GM19395 (cell line): ENCODE measurements at regions not wholly inside any gene's neighbourhood (a gene's known extent, or its start where the extent isn't known, plus 50 kb on each side); places are given as distances from the start of the nearest gene placed in this dataset.
"Not testable (repeated sequence)": the region's sequence is repeated elsewhere in the genome, so short reads cannot be mapped to it uniquely, and the experiment has no call there.

Source experiments
- ATAC-seq: cut with Tn5 transposase; IDR thresholded peaks from one replicate; pipeline ENCODE4 v1.9.1; 2021; ENCODE audit warnings: mild to moderate bottlenecking, moderate library complexity; ENCODE audit not compliant: unreplicated experiment

- no peak for ATAC-seq
These were observed 105.1 kb upstream of the DCN start for GRCh38 chr12:91287753-91288152.

DNA sequence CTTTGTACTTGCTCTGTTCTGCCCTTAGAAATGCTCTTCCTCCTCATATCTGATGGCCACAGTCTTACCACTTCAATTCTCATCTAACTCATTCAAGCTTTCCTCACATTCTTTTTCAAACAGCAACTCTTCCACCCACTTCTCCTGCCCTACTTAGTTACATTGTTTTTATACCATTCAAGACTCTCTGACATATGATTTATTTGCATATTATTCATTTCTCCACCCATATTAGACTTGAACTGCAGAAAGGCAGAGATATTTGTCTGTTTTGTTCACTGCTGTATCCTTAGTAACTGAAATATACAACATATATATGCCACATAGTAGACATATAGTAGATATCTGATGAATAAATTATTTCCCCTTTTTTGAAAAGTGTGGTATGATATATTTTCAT, 95.5 kb upstream of the DCN start:
- no peak for ATAC-seq

- no peak for ATAC-seq
These were observed 93.9 kb upstream of the DCN start for GRCh38 chr12:91276509-91276908.

GRCh38 chr12:91275321-91275720, 92.7 kb upstream of the DCN start:
- ATAC-seq, result no peak

DNA sequence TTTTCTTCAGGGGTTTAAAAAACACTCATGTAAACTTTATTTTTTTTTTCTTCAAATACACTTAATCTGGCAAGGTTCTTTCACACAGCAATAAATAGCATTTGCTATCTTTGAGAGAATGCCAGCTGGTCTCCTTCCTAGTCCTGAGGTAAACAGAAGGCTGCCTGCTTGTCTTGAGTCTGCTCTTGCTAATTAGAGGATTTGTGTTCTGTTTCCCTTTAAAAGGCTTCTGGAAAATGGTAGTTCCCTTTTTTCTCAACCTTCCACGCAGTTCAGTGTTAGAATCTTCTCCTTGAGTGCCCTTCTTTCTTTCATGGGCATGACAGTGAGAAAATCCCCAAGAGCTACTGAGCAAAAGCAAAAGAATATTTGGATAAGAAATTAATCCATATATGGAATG, 92.3 kb upstream of the DCN start:
- no peak for ATAC-seq

DNA sequence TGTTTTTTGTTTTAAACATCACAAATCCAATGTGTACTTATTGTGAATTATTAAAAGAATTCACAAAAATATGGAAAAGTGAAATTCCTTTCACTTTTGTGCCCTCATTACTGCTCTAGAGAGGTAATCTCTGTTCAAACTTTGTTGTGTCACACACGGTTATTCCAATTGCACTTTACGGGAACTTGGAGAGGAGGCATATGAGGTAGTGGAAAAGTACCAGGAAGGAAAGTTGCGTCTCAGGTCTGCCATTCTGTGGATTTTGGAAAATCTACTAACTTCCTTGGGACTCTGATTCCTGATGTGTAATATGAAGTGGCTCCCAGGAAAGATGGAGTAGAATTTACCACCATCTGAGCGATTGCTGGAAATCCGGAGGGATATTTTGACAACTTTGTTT, 90.9 kb upstream of the DCN start:
- no peak for ATAC-seq

DNA sequence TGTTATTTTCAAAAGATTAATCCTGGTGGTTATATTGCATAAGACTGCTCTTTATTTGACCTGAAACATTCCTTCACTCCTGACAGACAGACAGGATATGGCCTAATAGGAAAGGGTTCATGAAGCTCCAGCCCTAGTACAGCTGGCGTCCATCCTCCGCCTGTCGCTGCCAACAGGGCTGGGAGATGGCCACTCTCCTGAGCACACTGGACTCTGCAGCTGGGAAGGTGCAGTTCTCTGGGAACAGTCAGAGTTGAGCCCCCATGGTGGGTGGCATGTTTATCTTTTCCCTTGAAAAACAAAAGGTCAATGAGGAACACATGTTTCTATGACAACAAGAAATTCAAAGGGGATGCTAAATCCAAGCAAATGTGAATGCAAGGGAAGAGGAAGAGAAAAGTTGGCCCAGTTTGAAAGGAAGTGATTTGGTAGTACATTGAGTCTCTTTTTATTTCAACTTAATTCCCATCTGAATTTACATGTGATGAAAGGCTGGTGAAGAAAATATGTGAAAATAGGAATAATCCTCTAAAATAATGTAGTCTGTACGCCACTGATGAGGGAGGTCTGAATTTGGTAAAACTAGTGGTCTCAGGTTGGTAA, 89.9 kb upstream of the DCN start:
- no peak for ATAC-seq

- no peak for ATAC-seq
These were observed 88.6 kb upstream of the DCN start for GRCh38 chr12:91271185-91271584.

DNA sequence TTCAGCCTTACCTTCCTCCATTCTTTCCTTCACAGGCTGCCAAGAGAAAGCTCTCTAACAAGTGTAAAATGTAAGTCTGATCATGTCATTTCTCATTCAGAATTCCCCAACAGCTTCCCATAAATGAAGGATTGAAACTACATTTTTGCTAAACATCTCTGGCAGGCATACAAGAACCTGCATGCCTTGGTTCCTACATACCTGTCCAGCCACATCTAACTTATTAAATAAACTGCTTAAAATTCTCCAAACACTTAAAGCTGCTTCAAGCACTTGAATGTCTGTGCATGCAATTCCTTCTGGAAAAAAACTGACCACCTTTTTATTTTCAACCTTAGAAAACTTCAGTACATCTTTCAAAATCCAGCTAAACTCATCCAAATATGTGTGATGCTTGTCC, 84.4 kb upstream of the DCN start:
- no peak for ATAC-seq

GRCh38 chr12:91264178-91264577, 81.6 kb upstream of the DCN start:
- no peak for ATAC-seq

- ATAC-seq, result no peak
These were observed 79.4 kb upstream of the DCN start for GRCh38 chr12:91261820-91262676.

- ATAC-seq, result no peak
These were observed 73.8 kb upstream of the DCN start for GRCh38 chr12:91256411-91256810.

- ATAC-seq, result no peak
These were observed 69.7 kb upstream of the DCN start for GRCh38 chr12:91252341-91252740.

DNA sequence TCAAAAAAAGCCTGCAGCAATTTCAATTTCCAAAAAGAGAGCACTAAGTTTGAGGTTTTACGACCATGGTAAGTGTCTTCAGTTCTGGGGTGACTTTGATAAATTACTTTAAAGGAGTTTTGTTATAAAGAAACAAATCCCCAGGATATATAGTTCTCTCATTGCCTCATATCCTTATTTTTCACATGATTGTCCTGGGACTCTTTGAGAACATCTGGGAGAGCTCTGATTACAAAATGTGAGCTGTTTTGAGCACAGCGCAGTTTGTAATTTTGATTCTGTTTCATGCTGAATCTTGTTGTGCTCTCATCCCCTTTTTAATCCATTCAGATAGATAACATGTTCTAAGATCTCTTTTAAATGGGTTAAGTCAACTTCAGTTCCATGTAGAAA, 67.7 kb upstream of the DCN start:
- ATAC-seq, result no peak

DNA sequence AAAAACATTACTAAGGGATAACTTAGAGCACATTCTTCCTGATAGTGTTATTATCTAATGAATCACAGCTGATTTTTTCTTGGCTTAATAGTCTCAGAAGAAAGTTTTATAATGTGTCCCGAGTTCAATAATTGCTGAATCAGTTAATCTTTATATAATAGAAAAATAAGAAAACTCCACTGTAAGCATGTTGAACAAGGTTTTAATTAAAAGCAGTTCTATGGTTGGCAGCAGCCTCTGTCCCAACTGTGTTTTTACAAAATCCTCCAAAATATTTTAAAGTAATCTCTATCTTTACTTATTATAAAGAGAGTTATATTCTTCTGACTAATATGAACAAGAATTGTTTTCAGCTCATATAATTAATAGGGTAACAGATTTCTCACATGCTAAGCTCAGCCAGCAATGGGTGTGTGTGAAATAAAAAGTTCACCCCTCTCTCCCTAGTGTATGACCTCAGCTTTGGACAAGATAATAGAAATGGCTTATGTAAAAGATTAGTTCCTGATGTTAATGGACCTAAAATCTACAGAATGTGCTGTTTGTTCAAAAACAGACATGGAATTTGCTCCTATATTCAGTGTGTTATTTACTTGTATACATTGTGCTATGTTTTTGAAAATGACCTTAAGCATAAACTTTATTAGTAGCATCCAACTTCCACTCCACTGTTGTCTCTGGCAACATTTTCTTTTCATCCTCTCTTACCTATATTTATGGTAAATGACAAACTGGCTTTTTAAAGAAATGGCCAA, 67.1 kb upstream of the DCN start:
- ATAC-seq, result no peak

DNA sequence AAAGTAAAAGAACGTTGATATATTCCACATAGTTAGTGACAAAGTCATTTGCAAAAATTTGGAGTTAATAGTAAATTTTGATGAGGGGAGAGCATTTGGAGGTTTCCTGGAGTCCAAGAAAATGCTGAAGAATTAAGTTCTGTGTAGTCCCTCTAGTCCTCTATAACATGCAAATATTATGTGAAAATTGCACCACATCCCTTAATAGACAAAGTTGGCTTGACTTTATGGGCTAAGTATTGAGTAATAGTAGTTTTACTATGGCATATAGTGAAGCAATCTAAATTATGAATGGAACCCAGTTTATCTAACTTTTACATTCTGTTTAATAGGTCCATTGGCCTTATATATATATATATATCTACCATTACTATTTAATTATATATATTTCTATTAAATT, 66.4 kb upstream of the DCN start:
- ATAC-seq, result no peak

GRCh38 chr12:91243177-91243576, 60.6 kb upstream of the DCN start:
- not testable (repeated sequence) for ATAC-seq

DNA sequence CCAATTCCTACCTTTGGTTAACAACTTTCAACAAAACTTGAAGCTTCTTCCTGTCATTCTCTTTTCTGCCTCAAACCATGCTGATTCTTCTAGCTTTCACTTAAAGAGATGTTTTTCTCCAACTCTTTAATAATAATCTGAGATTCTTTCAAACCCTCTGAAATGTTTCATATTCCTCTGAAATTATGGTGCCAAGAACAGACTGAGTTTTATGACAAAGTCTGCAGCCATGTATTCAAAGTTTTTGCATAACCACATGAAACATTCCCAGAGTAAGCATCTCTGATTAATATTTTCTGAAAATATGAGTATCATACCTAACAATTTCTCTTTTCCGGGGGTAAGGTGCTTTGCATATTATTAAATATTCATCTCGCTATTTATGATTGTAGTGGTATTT, 59.1 kb upstream of the DCN start:
- ATAC-seq, result no peak

DNA sequence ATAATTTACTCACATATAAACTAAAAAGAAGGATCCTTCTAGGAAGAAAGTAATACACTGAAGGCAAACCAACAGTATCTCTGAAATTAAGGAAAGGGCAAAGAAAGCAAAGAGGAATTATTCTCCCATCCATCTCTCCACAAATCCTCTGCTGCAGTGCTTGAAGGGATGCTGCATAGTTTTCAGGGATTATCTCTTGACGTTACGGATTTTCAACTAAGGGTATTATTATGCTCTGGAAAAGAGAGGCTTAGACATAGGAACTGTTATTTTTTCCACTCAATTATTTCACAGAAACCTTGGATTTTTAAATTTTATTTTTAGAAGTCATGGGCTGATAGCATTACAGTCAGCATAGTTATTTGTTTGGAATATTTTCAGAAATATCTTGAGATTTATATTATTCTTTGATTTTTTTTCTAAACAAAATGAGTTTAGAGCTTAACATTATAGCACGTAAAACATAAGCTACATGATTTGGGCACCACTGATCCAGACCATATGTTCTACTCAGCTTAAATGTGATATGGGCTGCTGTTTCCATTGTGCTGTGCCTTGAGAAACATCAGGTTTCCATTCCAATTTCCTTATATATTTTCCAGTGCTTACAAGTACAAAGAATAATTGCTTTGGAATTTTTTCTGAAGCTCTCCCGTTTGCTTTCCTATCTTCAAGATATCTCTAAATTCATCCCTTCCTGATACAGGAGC, 57.9 kb upstream of the DCN start:
- ATAC-seq, result no peak

DNA sequence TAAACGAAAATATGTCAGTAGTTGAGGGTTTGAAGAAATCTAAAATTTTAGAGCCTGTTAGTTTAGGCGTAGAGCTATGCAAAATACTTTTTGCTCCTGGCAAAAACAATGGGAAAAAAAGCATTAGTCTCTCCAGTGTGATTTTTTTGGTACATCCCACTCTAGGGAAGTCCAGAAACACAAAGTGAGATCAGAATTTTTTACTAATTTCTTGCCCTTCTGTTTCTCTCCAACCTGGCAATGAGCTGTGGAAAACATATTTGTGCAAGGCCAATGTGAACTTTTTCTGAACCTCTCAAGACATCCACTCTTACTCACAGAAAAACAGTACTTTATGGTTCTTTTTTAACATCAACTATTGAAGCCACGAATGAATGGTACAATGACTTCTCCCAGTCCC, 56.9 kb upstream of the DCN start:
- ATAC-seq, result no peak
